Prostate gland (tissue), 2 donors: ENCODE measurements at regions not wholly inside any gene's neighbourhood (a gene's known extent, or its start where the extent isn't known, plus 50 kb on each side); places are given as distances from the start of the nearest gene placed in this dataset.
"Not testable (repeated sequence)": the region's sequence is repeated elsewhere in the genome, so short reads cannot be mapped to it uniquely, and the experiment has no call there.

Source experiments
- POLR2A ChIP-seq: fragments of 450-650 bp; IDR thresholded peaks from one replicate; pipeline ENCODE4 v1.6.1; 2016; ENCODE audit warnings: antibody characterized with exemption, mild to moderate bottlenecking
- POLR2AphosphoS5 ChIP-seq: sonication (generic); formaldehyde crosslinking; IDR thresholded peaks from one replicate; pipeline ENCODE4 v1.6.1; 2017; ENCODE audit warnings: antibody characterized with exemption
- TF ChIP-seq, protein P1 (sequence below), 4 experiments: fragments of 200-600 bp in 2 of 4; fragments of 450-650 bp in 2 of 4; sonication (generic) in 2 of 4; IDR thresholded peaks; 1 replicate in 3 of 4; 2 replicates in 1 of 4; pipeline ENCODE4 v1.5.1; 2016 to 2019; ENCODE audit warnings: antibody characterized with exemption in 4 of 4, mild to moderate bottlenecking in 2 of 4, moderate library complexity in 2 of 4

- TF ChIP-seq, protein P1, sequence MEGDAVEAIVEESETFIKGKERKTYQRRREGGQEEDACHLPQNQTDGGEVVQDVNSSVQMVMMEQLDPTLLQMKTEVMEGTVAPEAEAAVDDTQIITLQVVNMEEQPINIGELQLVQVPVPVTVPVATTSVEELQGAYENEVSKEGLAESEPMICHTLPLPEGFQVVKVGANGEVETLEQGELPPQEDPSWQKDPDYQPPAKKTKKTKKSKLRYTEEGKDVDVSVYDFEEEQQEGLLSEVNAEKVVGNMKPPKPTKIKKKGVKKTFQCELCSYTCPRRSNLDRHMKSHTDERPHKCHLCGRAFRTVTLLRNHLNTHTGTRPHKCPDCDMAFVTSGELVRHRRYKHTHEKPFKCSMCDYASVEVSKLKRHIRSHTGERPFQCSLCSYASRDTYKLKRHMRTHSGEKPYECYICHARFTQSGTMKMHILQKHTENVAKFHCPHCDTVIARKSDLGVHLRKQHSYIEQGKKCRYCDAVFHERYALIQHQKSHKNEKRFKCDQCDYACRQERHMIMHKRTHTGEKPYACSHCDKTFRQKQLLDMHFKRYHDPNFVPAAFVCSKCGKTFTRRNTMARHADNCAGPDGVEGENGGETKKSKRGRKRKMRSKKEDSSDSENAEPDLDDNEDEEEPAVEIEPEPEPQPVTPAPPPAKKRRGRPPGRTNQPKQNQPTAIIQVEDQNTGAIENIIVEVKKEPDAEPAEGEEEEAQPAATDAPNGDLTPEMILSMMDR (IDR thresholded peaks at IDR 0.05), result not testable (repeated sequence)
- TF ChIP-seq POLR2A, POLR2AphosphoS5: not testable (repeated sequence)
Observed at GRCh38 chr2:176904053-176904452, 308.5 kb upstream of the HNRNPA3 start.
